Amniotic stem cell (primary cell): ENCODE measurements at regions not wholly inside any gene's neighbourhood (a gene's known extent, or its start where the extent isn't known, plus 50 kb on each side); places are given as distances from the start of the nearest gene placed in this dataset.

ENCODE experiments used
- DNase-seq: peaks from one replicate; lab custom pipeline; 2025; lab: John Stamatoyannopoulos, UW

DNA sequence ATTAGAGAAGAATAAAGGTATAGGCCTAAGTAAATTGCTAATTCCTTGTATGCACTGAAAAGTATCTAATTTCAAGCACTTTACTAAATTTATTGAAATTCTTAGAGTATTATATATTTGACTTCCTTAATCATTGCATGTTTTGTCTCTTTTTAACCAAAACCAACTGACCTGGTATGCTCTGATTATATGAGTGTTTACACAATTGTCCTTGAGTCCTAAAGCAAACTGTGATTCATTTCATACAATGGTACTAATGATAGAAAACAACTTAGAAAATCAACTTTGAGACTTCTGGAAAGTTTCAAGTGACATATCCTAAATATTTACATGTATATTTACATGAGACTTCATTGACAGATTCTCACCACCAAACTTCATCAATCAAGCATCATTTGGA is 1177.1 kb downstream of the ADGRL3 start:
- no peak for DNase-seq

DNA sequence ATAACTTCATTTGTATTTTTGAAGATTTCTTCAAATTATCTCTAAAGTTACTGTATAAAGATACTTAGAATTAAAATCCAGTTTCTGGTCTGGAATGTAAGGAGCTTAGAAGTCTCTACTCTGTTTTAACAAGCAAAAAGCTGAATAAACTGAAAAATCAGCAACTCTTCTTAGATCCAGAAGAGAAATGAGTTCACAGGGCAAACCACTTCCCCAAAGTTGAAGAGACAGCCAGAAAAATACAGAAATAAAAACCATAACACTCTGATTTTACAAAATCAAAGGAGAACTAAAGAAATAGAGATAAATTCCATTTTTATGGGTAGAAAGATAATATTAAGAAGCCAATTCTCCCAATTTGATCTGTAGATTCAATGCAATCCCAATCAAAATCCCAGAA is 1166.8 kb downstream of the ADGRL3 start:
- no peak for DNase-seq

GRCh38 chr4:62360156-62360545 is 1160.0 kb downstream of the ADGRL3 start:
- no peak for DNase-seq

GRCh38 chr4:62359441-62360155 is 1159.5 kb downstream of the ADGRL3 start:
- no peak for DNase-seq

- no peak for DNase-seq
These were observed 1144.8 kb downstream of the ADGRL3 start for GRCh38 chr4:62344915-62345314.

DNA sequence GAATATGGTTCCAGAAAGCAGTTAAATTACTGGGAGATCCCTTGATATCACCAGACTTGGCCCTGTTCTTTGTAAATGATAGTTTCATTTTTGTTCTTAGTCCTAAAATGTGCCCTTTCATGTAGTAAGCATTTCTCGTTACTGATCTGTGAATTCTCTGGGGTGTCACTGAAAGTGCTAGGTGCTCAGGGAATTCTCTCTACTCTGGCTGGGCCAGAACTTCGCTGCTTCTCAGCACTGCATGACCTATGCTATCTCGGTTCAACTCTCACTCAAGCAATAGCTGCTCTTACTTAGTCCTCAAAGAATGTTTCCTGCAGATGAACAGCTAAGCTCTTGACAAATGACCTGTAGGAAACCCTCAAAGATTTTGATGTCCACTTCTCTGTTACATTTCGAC is 1144.3 kb downstream of the ADGRL3 start:
- no peak for DNase-seq

GRCh38 chr4:62342346-62342745 is 1142.2 kb downstream of the ADGRL3 start:
- DNase-seq: no peak

GRCh38 chr4:62328526-62328925 is 1128.4 kb downstream of the ADGRL3 start:
- DNase-seq: no peak

GRCh38 chr4:62327612-62328297 is 1127.6 kb downstream of the ADGRL3 start:
- no peak for DNase-seq

- DNase-seq: no peak
These were observed 1124.1 kb downstream of the ADGRL3 start for GRCh38 chr4:62324215-62324614.

DNA sequence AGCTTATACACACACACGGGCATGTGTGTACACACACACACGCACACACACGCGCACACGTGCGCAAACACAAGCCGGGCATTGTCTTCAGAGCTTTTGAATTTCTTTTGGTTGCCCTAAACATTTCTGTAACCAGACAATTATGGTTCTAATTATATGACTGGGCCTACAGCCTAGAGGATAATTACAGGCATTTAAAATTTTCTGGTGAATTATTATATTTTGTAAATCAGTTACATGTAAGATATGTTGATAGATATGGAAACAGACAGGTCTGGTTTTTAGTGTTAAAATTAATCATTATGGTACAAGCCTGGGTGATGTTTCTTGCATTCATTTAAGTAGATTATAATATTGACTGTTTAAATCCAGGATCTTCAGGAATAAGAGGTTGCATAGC is 1120.5 kb downstream of the ADGRL3 start:
- no peak for DNase-seq

DNA sequence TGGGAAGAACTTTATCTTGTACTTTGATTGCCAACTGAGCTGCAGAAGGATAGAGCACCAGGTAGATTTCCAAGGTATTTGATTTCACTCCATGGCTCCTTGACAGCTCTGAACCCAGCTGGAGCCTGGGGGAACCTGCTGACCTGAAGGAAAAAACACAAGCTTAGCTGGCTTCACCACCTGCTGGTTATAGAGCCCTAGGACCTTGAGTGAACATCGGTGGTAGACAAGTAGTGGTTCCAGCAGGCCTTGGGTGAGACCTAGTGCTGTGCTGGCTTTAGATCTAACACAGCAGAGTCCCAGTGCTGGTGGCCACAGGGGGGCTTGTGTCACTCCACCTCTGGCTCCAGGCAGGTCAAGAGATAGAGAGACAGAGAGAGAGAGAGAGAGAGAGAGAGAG is 1102.6 kb downstream of the ADGRL3 start:
- no peak for DNase-seq

- no peak for DNase-seq
These were observed 1101.4 kb downstream of the ADGRL3 start for GRCh38 chr4:62301500-62301899.

DNA sequence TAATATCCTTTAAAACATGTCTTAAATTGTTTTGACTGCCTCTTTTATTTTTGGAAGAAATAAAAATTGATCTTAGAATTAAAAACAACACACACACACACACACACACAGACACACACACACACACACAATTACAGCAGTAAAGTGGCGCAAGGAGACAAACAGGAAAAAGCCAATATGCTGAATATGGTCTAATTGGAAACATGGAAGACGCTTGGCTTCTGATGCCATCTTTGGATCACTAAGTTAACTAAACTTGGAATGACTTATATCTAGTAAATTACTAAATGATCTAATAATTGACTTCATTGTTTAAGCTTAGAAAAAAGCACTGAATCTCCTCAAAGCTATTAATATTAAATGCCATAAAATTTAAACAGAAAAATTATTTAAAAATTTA is 1093.4 kb downstream of the ADGRL3 start:
- DNase-seq: no peak

- DNase-seq: no peak
These were observed 1092.8 kb downstream of the ADGRL3 start for GRCh38 chr4:62292911-62293310.

GRCh38 chr4:62288808-62289541 is 1088.8 kb downstream of the ADGRL3 start:
- DNase-seq: no peak

DNA sequence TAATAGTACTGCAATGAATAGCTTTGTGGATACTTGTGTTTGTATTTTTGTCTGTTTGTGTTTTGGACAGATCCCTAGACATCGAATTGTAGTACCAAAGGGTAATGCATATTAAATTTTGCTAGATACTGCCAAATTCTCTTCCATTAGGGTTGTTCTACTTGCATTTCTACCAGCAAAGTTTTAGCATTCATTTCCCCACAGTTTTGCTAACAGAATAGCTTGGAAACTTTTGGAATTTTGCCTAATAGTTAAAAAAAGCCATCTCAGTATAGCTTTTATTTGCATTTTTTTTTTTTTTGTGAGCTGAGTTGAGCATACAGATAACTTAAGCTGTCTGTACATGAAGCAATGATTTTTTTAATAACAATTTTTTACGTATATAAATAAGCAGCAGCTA is 1084.9 kb downstream of the ADGRL3 start:
- DNase-seq: no peak

DNA sequence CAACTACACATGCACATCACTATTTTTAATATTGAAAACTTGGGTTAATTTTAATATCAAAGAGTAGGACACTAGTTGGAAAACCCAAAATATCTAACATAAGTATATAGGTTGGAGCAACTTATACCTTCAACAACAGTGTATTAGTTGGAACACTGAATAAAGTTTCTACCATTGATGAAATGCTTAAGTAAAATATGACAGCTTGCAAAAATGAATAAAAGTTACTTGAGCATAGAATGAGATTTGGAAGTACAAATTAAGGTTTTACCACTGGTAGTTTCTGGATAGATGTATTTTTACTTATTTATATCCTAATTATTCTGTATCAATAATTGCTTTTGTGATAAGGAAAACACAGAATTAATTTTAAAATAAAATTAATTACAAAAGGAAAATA is 1079.6 kb downstream of the ADGRL3 start:
- no peak for DNase-seq

DNA sequence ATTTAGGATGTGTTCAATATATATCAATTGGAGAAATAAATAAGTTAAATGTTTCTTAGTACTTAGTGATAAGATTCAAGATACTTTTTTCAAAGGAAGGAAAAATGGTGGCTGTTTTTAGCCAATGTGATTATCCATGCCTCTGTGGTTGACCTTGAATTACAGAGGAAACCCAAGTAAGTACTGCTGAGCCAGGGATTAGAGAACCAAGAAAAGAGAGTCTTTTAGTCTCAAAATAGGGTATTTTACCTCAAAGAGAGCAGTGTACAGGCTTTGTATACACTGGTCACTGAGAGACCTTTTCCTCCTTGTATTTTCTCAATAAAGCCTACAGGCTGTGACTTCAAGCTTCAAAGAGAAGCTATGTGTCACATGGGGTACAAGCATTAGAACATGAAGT is 1075.3 kb downstream of the ADGRL3 start:
- no peak for DNase-seq

GRCh38 chr4:62274782-62275181 is 1074.7 kb downstream of the ADGRL3 start:
- no peak for DNase-seq

DNA sequence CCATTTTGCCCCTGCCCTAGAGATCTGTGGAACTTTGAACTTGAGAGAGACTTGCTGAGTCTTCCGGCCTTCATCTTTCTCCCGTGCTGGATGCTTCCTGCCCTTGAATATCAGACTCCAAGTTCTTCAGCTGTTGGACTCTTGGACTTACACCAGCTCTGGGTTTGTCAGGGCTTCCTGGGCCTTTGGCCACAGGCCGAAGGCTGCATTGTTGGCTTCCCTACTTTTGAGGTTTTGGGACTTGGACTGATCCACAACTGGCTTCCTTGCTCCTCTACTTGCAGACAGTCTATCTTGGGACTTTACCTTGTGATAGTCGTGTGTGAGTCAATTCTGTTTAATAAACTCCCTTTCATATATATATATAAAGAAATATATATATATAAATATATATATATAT is 1071.0 kb downstream of the ADGRL3 start:
- no peak for DNase-seq

DNA sequence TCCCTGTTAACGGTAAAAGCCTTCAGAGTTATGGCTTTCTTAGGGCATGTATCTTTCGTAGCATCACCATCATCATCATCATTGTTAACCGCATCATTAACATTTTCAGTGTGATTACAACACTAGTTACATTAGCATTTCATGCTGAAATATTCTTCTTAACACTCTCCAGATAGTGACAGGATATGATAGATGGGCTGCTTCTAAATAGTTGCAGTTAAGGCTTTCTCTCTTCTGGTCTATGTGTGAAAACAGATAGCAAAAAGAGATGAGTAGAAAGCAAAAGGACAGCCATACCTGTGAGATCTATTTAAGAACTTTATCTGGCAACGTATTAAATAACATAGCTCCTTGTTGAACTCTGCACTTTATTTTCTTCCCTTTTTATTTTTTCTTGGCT is 1069.8 kb downstream of the ADGRL3 start:
- DNase-seq: no peak

- DNase-seq: no peak
These were observed 1063.3 kb downstream of the ADGRL3 start for GRCh38 chr4:62263454-62263853.
